Ascending aorta (tissue), 2 donors: ENCODE measurements at regions not wholly inside any gene's neighbourhood (a gene's known extent, or its start where the extent isn't known, plus 50 kb on each side); places are given as distances from the start of the nearest gene placed in this dataset.

ENCODE experiments used
- DNase-seq, 2 donors: peaks; one replicate each; pipeline ENCODE4 v3.0.0-alpha.2; 2019; ENCODE audit warnings: low spot score in 2 of 2
- H3K27ac ChIP-seq, 2 donors: fragments of 200-600 bp; sonication (generic); one replicate each; pipeline ENCODE4 v1.5.1; 2016 to 2017; ENCODE audit warnings: mild to moderate bottlenecking in 1 of 2
- H3K27me3 ChIP-seq: fragments of 200-600 bp; sonication (generic); one replicate; pipeline ENCODE4 v1.5.1; 2017
- H3K36me3 ChIP-seq, 2 donors: fragments of 200-600 bp; sonication (generic); one replicate each; pipeline ENCODE4 v1.5.1; 2016
- H3K4me1 ChIP-seq, 2 donors: fragments of 200-600 bp; sonication (generic); one replicate each; pipeline ENCODE4 v1.5.1; 2016 to 2017; ENCODE audit warnings: mild to moderate bottlenecking in 1 of 2
- H3K4me3 ChIP-seq, 2 donors: fragments of 200-600 bp; sonication (generic); one replicate each; pipeline ENCODE4 v1.5.1; 2016 to 2017; ENCODE audit warnings: mild to moderate bottlenecking in 1 of 2
- H3K9me3 ChIP-seq, 2 donors: fragments of 200-600 bp; sonication (generic); one replicate each; pipeline ENCODE4 v1.5.1; 2016
- intact Hi-C: fragments of 100-400 bp; cut with DNase I; formaldehyde crosslinking; loops from one replicate; pipeline ENCODE4 v1.15.1; 2023
- TF ChIP-seq, protein P1 (sequence below), 3 experiments: fragments of 200-600 bp in 2 of 3; fragments of 450-650 bp in 1 of 3; sonication (generic) in 2 of 3; IDR thresholded peaks; one replicate each; pipeline ENCODE4 v1.5.1; 2016 to 2019; ENCODE audit warnings: antibody characterized with exemption in 3 of 3, mild to moderate bottlenecking in 1 of 3, moderate library complexity in 1 of 3

- Histone ChIP-seq H3K36me3 (no peaks in the 10 kb centered on the region), H3K9me3 (no peaks in the 10 kb centered on the region), H3K27ac (no peak overlapping the region), H3K4me3 (no peak overlapping the region), H3K4me1 (no peaks in the 10 kb centered on the region), H3K27me3 (no peaks in the 10 kb centered on the region)
- no peak for DNase-seq
- intact Hi-C loops = no loop called here
- TF ChIP-seq, protein P1, sequence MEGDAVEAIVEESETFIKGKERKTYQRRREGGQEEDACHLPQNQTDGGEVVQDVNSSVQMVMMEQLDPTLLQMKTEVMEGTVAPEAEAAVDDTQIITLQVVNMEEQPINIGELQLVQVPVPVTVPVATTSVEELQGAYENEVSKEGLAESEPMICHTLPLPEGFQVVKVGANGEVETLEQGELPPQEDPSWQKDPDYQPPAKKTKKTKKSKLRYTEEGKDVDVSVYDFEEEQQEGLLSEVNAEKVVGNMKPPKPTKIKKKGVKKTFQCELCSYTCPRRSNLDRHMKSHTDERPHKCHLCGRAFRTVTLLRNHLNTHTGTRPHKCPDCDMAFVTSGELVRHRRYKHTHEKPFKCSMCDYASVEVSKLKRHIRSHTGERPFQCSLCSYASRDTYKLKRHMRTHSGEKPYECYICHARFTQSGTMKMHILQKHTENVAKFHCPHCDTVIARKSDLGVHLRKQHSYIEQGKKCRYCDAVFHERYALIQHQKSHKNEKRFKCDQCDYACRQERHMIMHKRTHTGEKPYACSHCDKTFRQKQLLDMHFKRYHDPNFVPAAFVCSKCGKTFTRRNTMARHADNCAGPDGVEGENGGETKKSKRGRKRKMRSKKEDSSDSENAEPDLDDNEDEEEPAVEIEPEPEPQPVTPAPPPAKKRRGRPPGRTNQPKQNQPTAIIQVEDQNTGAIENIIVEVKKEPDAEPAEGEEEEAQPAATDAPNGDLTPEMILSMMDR (IDR thresholded peaks at IDR 0.05) = no peak
These were observed 633.9 kb upstream of the MBL2 start for GRCh38 chr10:53406532-53406931.

DNA sequence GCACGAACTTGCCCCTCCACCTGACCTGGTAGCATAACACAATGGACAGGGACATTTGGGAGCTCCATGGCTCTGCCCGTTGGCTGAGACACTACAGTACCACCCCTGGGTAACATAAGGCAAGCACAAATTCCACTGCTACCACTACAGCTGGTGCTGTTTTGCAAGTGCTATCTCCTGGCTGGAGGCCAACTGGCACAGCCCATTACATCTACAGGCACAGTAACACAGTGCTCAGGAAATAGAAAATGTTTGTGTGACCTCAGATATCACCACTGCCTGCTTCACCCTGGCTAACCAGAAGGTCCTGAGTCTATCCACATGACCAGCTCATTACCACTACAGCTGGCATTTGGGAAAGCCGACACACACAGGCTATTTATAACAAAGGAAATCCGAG lies 631.1 kb upstream of the MBL2 start:
- Histone ChIP-seq H3K4me3 (no peak overlapping the region), H3K27ac (no peak overlapping the region), H3K36me3 (no peaks in the 10 kb centered on the region), H3K9me3 (no peaks in the 10 kb centered on the region), H3K4me1 (no peaks in the 10 kb centered on the region), H3K27me3 (no peaks in the 10 kb centered on the region)
- TF ChIP-seq, protein P1 (IDR thresholded peaks at IDR 0.05) = no peak
- intact Hi-C loops = no loop called here
- no peak for DNase-seq

DNA sequence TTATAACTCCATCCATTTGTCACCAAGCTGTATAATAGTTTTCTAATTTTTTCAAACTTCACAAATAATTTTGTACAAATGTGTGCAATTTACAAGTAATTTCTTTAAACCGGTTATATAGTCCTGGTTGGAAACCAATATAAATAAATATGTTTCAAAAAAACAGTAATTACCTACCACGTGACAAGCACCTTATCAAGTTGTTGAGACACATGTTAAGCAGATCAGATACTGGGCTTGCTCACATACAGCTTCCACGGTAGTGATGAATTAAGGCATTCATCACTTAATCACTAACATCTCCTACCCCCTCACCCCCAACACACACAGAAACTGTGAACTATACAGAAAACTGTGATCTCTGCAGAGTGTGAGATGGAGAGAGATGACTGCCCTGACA lies 630.0 kb upstream of the MBL2 start:
- Histone ChIP-seq H3K4me3 (no peak overlapping the region), H3K9me3 (no peaks in the 10 kb centered on the region), H3K4me1 (no peaks in the 10 kb centered on the region), H3K36me3 (no peaks in the 10 kb centered on the region), H3K27ac (no peak overlapping the region), H3K27me3 (no peaks in the 10 kb centered on the region)
- TF ChIP-seq, protein P1 (IDR thresholded peaks at IDR 0.05) = no peak
- DNase-seq = no peak
- intact Hi-C loops = no loop called here

GRCh38 chr10:53401536-53401935 lies 629.0 kb upstream of the MBL2 start:
- no peaks in the 10 kb centered on the region for H3K4me1 ChIP-seq
- no peak for DNase-seq
- TF ChIP-seq, protein P1 (IDR thresholded peaks at IDR 0.05) = no peak
- intact Hi-C loops = no loop called here
- H3K27me3 ChIP-seq = no peaks in the 10 kb centered on the region
- no peak overlapping the region for H3K27ac ChIP-seq
- no peak overlapping the region for H3K4me3 ChIP-seq
- H3K36me3 ChIP-seq = no peaks in the 10 kb centered on the region
- no peaks in the 10 kb centered on the region for H3K9me3 ChIP-seq

DNA sequence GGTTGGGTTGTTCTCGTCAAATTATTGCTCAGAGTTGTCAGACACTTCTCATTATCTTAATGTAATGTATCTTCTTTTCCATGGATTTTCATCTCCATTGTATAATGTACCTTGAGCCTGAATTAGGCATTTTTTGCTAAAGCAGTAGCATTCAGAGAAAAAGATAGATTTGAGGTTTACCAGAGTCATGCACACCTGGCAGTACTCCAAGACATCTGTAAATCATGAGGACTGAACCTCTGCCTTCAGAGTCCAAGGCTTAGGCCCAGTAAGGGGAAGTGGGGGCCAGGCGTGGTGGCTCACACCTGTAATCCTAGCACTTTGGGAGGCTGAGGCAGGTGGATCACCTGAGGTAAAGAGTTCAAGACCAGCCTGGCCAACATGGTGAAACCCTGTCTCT lies 624.3 kb upstream of the MBL2 start:
- intact Hi-C loops = no loop called here
- no peaks in the 10 kb centered on the region for H3K36me3 ChIP-seq
- no peak for DNase-seq
- no peaks in the 10 kb centered on the region for H3K9me3 ChIP-seq
- H3K27me3 ChIP-seq = no peaks in the 10 kb centered on the region
- no peak overlapping the region for H3K27ac ChIP-seq
- H3K4me1 ChIP-seq = no peaks in the 10 kb centered on the region
- H3K4me3 ChIP-seq = no peak overlapping the region
- TF ChIP-seq, protein P1 (IDR thresholded peaks at IDR 0.05) = no peak

- no peaks in the 10 kb centered on the region for H3K9me3 ChIP-seq
- intact Hi-C loops = no loop called here
- TF ChIP-seq, protein P1 (IDR thresholded peaks at IDR 0.05) = no peak
- H3K27me3 ChIP-seq = no peaks in the 10 kb centered on the region
- no peak overlapping the region for H3K4me3 ChIP-seq
- H3K27ac ChIP-seq = no peak overlapping the region
- H3K36me3 ChIP-seq = no peaks in the 10 kb centered on the region
- no peak for DNase-seq
- no peaks in the 10 kb centered on the region for H3K4me1 ChIP-seq
These were observed 622.9 kb upstream of the MBL2 start for GRCh38 chr10:53395449-53395848.
